ENCODE measurements at regions not wholly inside any gene's neighbourhood (a gene's known extent, or its start where the extent isn't known, plus 50 kb on each side); places are given as distances from the start of the nearest gene placed in this dataset.

DNA sequence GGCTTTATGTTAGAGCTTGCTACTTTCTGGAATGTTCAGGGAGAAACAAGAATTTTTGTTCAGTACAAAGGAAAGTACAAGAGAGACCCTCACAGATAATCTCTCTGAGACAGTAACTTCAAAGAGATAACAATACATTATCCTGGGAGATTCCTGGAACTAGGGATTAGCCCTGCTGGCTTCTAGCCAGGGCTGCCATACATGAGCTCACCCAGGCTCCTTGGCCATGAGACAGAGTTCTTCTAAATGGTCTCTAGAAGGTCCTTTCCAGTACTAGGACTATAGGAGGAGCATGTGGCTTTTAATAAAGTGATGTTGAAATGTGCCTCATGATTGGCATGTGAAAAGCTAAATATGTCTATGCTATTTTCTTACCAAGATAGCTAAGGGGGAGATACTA lies 342.5 kb downstream of the EMP1 start:
- TF ChIP-seq NRF1 (conservative IDR thresholded peaks at IDR 0.05; ENCODE audit: low read depth, low read length) (no peak), POLR2AphosphoS2 (IDR thresholded peaks at IDR 0.05; ENCODE audit: low read depth, low read length) (no peak), CBX5 (IDR thresholded peaks at IDR 0.05; ENCODE audit: low read depth) (no peak), EZH2 (IDR thresholded peaks at IDR 0.05; ENCODE audit: borderline replicate concordance, control insufficient read depth, low read depth, low read length) (no peak)
- TF ChIP-seq, protein P1, sequence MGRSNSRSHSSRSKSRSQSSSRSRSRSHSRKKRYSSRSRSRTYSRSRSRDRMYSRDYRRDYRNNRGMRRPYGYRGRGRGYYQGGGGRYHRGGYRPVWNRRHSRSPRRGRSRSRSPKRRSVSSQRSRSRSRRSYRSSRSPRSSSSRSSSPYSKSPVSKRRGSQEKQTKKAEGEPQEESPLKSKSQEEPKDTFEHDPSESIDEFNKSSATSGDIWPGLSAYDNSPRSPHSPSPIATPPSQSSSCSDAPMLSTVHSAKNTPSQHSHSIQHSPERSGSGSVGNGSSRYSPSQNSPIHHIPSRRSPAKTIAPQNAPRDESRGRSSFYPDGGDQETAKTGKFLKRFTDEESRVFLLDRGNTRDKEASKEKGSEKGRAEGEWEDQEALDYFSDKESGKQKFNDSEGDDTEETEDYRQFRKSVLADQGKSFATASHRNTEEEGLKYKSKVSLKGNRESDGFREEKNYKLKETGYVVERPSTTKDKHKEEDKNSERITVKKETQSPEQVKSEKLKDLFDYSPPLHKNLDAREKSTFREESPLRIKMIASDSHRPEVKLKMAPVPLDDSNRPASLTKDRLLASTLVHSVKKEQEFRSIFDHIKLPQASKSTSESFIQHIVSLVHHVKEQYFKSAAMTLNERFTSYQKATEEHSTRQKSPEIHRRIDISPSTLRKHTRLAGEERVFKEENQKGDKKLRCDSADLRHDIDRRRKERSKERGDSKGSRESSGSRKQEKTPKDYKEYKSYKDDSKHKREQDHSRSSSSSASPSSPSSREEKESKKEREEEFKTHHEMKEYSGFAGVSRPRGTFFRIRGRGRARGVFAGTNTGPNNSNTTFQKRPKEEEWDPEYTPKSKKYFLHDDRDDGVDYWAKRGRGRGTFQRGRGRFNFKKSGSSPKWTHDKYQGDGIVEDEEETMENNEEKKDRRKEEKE (IDR thresholded peaks at IDR 0.05): no peak
- TF ChIP-seq, protein P2, sequence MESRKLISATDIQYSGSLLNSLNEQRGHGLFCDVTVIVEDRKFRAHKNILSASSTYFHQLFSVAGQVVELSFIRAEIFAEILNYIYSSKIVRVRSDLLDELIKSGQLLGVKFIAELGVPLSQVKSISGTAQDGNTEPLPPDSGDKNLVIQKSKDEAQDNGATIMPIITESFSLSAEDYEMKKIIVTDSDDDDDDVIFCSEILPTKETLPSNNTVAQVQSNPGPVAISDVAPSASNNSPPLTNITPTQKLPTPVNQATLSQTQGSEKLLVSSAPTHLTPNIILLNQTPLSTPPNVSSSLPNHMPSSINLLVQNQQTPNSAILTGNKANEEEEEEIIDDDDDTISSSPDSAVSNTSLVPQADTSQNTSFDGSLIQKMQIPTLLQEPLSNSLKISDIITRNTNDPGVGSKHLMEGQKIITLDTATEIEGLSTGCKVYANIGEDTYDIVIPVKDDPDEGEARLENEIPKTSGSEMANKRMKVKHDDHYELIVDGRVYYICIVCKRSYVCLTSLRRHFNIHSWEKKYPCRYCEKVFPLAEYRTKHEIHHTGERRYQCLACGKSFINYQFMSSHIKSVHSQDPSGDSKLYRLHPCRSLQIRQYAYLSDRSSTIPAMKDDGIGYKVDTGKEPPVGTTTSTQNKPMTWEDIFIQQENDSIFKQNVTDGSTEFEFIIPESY (IDR thresholded peaks at IDR 0.05): no peak
- TF ChIP-seq, protein P3, sequence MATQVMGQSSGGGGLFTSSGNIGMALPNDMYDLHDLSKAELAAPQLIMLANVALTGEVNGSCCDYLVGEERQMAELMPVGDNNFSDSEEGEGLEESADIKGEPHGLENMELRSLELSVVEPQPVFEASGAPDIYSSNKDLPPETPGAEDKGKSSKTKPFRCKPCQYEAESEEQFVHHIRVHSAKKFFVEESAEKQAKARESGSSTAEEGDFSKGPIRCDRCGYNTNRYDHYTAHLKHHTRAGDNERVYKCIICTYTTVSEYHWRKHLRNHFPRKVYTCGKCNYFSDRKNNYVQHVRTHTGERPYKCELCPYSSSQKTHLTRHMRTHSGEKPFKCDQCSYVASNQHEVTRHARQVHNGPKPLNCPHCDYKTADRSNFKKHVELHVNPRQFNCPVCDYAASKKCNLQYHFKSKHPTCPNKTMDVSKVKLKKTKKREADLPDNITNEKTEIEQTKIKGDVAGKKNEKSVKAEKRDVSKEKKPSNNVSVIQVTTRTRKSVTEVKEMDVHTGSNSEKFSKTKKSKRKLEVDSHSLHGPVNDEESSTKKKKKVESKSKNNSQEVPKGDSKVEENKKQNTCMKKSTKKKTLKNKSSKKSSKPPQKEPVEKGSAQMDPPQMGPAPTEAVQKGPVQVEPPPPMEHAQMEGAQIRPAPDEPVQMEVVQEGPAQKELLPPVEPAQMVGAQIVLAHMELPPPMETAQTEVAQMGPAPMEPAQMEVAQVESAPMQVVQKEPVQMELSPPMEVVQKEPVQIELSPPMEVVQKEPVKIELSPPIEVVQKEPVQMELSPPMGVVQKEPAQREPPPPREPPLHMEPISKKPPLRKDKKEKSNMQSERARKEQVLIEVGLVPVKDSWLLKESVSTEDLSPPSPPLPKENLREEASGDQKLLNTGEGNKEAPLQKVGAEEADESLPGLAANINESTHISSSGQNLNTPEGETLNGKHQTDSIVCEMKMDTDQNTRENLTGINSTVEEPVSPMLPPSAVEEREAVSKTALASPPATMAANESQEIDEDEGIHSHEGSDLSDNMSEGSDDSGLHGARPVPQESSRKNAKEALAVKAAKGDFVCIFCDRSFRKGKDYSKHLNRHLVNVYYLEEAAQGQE (IDR thresholded peaks at IDR 0.05; ENCODE audit: low read depth, low read length): no peak
- TF ChIP-seq, protein P4, sequence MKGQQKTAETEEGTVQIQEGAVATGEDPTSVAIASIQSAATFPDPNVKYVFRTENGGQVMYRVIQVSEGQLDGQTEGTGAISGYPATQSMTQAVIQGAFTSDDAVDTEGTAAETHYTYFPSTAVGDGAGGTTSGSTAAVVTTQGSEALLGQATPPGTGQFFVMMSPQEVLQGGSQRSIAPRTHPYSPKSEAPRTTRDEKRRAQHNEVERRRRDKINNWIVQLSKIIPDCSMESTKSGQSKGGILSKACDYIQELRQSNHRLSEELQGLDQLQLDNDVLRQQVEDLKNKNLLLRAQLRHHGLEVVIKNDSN (IDR thresholded peaks at IDR 0.05; ENCODE audit: borderline replicate concordance, extremely low read length, insufficient read depth, low read depth, low read length): no peak
- TF ChIP-seq, protein P5, sequence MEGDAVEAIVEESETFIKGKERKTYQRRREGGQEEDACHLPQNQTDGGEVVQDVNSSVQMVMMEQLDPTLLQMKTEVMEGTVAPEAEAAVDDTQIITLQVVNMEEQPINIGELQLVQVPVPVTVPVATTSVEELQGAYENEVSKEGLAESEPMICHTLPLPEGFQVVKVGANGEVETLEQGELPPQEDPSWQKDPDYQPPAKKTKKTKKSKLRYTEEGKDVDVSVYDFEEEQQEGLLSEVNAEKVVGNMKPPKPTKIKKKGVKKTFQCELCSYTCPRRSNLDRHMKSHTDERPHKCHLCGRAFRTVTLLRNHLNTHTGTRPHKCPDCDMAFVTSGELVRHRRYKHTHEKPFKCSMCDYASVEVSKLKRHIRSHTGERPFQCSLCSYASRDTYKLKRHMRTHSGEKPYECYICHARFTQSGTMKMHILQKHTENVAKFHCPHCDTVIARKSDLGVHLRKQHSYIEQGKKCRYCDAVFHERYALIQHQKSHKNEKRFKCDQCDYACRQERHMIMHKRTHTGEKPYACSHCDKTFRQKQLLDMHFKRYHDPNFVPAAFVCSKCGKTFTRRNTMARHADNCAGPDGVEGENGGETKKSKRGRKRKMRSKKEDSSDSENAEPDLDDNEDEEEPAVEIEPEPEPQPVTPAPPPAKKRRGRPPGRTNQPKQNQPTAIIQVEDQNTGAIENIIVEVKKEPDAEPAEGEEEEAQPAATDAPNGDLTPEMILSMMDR (IDR thresholded peaks at IDR 0.05 in 2 of 3, conservative IDR thresholded peaks at IDR 0.05 in 1 of 3; ENCODE audit: control insufficient read depth in 2 of 3, extremely low read depth in 1 of 3, insufficient read depth in 1 of 3, low read depth in 3 of 3, low read length in 3 of 3): no peak
- TF ChIP-seq, protein P6, sequence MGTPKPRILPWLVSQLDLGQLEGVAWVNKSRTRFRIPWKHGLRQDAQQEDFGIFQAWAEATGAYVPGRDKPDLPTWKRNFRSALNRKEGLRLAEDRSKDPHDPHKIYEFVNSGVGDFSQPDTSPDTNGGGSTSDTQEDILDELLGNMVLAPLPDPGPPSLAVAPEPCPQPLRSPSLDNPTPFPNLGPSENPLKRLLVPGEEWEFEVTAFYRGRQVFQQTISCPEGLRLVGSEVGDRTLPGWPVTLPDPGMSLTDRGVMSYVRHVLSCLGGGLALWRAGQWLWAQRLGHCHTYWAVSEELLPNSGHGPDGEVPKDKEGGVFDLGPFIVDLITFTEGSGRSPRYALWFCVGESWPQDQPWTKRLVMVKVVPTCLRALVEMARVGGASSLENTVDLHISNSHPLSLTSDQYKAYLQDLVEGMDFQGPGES (IDR thresholded peaks at IDR 0.05): no peak

All from GM12878 (cell line).